ENCODE measurements at regions not wholly inside any gene's neighbourhood (a gene's known extent, or its start where the extent isn't known, plus 50 kb on each side); places are given as distances from the start of the nearest gene placed in this dataset.
"Not testable (repeated sequence)": the region's sequence is repeated elsewhere in the genome, so short reads cannot be mapped to it uniquely, and the experiment has no call there.

DNA sequence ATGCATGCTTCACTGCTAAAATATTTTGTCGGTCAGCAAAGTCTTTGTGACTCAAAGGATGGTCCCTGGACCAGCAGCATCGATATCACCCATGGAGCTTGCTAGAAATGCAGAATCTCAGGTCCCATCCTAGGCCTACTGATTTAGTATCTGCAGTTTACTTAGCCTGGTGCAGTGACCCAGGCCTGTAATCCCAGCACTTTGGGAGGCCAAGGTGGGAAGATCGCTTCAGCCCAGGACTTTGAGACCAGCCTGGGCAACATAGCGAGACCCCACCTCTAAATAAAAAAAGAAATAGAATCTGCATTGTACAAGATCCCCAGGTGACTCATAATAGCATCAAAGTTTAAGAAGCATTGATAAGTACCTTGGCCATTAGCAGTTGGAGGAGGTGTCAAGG is 248.7 kb downstream of the CD83 start:
- no peak for DNase-seq (ENCODE audit: low read depth)

DNA sequence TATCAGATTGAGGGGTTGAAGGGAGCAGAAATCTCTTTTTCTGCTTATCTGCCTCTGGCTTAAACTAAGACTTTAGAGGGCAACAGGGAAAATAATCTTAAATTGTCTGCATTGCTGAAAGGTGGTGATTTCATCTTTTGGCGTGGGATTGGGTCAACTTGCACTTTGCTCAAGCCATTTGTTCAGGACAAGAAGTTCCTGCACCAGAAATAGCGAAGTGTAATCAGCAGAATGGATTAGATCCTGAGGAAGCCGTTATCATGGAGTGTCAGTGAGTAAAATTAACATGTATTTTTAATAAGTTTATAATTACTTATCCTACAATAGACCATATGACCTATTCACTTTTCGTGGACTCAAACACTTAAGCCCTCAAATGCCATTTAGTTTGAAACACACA is 249.3 kb downstream of the CD83 start:
- no peak for DNase-seq (ENCODE audit: low read depth)

DNA sequence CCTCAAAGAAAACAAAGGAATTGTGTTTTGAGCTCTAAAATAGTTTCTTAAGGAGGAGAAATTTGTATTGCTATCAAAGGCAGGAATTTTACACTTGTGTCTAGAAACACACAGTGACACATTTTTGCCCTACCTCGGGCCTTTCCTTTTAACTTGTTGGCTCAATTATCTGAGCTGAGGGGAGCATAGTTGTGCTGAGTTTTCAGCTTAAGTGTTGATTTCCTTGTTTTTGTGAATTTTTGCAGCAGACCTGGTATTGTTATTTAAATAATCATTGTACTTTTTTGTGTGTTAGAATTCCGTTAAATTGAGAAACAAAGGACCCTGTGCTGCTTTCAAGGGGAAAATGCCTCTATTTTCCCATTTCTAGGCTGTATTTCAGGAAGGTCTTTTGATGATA is 249.7 kb downstream of the CD83 start:
- no peak for DNase-seq (ENCODE audit: low read depth)

DNA sequence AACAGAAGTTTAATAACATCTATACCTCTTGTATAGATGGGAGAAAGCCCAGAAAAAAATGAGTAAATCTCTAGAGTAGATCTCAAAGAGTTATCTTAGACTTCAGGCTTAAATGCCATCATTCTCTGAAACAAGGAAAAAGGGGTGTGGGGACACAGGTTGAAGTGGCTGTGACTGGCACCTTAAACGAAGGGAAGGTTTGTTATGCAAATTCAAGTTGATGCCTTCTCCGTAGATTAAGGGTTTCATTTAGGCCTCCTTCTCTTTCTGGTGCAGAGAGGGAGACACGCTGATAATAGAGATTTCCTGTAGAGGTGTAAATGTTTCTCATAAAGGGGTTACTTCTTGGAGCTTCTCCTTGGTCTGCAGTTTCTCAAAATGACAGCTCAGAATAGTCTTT is 252.1 kb downstream of the CD83 start:
- no peak for DNase-seq (ENCODE audit: low read depth)

DNA sequence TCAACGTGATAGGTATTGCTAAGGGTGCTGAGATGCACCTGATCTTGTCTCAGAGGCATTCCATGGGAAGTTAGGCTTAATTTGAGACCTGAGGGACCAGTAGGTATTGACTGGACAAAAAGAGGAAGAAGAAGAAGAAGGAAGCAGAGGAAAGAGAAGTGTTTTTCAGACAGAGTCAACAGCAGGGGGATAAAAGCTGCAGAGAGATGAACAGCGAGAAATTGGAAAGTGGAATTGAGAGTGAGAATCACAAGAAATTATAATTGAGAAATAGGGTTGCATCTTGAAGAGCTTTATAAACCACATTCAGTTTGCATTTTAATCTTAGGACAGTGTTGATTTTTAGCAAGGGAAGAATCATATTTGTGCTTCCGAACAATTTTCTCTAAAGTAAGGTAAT is 254.0 kb downstream of the CD83 start:
- no peak for DNase-seq (ENCODE audit: low read depth)

DNA sequence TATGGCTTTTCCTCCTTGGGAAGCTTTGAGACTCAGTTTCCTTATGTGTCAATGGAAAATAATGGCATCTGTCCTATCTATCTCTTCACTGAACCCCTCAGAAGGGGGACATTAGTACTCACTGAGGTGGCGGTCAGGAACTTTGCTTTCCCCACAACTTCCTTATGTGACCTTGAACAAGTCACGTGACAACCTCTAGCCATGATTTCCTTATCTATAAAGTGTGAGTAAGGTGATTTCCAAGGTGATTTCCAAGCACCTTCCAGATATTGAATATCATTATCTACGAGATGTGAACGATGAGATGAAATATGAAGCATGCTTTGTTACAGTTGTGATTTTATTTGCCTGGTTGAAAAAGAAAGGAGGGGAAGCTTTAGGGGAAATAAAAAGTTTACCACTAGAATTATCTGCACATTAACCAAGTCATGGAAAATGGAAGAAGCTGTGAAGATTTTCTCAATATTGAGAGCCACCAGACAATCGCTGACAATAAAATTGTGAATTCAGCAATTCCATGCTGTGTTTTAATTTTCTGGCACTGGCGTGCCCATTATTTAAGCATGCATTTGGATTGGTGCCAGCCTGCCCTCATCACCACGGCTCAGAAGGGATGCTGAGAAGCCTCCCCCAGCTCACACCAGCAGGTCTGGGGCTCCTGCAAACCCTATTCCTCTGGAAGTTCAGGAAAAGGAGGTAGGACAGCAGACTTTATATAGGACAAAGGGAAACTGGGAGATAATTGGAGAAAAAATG is 255.3 kb downstream of the CD83 start:
- no peak for DNase-seq (ENCODE audit: low read depth)

DNA sequence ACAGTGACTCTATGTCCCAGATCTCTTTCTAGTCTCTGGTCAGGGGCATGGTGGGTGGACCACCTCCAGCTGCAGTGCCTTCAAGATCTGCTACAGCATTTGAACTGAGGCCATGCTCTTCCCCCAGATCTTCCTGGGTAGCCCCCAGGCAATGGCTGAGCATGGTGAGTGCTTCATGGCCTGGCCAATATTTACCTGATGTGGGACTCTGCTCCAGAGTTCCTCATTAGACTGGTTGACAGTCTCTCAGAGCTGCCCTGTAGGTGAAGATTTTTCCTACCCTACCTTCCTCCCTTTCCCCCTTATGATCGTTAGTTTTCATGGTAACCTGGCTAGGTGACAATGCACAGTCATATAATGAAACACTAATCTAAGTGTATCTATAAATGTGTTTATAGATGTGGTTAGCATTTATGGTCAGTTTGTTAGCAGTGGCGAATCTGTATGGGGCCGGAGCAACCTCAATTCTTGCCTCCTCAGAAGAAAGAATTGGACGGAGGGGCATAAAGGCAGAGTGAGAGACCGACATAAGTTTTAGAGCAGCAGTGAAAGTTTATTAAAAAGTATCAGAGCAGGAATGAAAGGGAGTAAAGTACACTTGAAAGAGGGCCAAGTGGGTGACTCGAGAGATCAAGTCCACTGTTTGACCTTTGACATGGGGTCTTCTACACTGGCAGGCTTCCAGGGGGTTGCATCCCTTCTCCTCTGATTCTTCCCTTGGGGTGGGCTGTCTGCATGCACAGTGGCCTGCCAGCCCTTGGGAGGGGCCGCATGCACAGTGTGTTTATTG is 256.3 kb downstream of the CD83 start:
- DNase-seq (ENCODE audit: low read depth) = no peak

DNA sequence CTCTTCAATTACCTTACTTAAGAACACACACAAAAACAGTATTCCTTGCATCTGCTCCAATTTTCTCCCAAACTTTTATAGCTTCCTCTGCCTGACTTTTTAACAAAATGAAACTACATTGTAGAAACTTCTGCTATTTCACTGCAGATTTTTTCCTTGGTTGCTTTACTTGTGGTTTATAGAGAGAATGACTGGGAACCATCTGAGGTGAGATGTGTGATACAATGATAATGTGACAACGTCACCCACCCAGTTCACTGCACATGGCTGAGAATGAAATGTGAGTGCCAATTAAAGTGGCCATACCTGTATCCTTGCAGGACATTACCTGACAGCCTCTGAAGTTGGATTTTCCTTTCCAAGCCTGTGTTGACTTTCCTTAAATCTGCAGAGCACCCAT is 258.4 kb downstream of the CD83 start:
- DNase-seq (ENCODE audit: low read depth) = no peak

DNA sequence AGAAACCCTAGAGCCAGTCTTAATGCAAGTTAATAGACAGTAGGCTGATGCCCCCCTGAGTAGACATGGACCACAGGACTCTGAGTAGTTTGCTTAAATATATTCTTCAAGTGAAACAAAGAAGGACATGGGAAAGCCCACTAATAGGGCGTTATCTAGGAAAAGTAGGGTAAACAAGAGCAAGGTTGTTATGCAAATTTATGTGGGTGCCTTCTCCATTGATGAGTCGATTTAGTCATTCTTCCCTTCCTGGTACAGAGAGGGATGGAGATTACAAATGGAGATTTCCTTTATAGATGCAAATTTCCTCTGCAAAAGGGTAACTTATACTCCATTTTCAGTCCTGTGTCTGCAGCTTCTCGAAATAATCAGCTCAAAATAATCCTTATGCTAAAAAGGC is 262.0 kb downstream of the CD83 start:
- DNase-seq (ENCODE audit: low read depth) = no peak

DNA sequence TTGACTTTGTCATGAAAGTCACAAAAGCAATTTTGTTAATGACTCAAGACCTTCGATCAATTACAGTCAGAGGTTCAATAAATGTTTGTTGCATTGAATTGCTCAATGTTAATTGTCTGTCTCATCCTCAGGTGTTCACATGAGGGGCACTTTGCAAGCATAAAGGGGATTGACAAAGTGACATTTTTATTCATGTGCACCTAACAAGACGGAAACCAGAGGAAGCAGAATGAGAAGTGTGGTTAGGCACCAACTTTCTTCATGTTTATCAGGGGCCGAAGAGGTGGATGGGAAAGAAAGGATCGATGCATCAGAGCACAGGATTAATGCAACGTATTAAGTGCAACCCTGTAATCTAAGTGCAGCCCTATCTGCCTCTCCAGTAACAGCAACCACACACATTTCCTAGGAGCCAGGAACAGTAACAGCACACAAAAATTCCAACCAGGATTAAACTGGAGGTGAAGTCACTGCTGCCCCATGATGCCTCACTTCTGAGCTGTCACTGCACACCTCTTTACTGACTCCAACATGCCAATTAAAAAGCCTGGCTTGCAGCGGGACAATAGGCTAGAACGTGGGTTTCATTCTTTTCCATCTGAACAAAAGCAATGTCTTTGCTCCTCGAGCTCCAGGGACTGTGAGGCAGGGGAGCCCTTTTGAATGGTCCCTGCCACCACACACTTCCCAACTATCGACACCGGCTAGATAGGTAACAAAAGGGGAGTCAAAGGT is 262.7 kb downstream of the CD83 start:
- no peak for DNase-seq (ENCODE audit: low read depth)

DNA sequence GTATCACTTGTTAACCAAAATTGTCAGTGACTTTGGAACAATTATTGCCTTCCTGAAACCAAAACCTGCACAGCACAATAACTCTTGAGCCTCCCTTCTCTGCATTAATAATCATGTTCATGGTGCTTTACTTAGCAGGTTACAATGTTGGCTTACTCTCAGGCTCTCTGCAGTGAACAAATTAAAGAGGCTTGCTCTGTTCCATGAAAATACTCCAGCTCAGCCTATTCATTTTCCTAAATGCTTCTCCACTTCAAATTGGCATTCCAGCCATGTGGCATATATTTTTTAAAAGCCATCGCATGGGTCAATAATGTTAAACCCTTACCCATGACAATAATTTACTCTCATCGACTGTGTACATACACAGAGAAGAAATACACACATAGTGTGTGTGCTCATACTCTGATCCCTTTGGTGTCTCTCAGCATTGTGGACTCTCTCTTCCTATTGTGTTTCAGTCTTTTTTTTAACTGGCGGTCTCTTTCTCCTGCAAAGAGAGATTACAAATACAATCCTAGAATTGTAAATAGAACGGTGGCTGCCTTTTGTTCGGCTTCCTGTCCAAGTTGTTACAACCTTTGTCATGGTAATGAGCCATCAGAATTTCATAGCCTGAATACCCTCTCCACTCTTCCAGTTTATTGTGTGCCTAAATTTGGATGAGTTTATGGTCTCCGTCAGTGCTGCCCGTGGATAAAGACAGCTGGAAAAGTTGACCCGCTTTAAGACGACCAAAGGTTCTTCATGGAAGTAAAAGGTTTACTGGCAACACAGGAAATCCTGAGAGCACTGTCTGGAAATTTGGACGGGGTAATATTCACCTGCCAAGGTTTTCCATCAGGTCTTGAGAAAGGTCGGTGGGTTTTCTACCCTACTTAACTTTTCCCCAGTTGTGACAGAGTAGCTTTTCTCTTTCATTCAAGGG is 263.6 kb downstream of the CD83 start:
- no peak for DNase-seq (ENCODE audit: low read depth)

DNA sequence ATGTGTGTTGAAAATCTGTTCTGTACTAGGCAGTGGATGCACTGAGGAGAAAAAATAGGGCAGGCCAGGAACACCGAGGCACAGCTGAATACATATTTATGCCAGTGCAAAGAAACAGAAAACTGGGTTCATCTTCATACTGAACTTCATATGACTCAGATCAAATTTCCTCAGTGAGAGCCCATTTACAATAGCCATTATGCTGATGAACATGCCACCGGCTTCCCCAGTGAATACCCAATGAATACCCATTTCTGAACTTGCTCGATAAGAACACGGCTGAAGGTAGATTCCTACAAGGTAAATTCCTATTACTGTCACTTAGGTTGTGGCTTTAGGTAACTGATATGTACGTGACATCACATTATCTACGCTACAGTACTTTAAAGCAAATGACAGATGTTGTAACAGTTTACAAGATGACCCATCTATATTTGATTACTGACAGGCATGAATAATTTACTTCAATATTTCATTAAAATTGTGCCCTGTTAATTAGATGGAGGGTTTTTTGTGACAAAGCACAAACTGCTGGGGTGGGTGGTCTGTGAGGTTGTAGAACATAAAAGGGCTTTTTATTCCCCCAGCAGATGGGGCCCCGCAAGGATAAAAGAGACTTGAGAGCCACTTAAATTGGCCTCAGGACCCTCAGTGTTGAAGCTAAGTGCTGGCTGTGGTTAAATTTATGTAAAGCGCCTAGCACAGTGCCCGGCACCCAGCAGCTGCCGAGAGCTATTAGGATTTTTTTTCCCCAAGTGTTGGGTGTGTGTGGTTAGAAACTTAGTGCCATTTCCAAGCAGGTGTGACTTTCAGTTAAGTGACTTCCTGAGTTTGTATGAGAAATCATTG is 264.5 kb downstream of the CD83 start:
- no peak for DNase-seq (ENCODE audit: low read depth)

DNA sequence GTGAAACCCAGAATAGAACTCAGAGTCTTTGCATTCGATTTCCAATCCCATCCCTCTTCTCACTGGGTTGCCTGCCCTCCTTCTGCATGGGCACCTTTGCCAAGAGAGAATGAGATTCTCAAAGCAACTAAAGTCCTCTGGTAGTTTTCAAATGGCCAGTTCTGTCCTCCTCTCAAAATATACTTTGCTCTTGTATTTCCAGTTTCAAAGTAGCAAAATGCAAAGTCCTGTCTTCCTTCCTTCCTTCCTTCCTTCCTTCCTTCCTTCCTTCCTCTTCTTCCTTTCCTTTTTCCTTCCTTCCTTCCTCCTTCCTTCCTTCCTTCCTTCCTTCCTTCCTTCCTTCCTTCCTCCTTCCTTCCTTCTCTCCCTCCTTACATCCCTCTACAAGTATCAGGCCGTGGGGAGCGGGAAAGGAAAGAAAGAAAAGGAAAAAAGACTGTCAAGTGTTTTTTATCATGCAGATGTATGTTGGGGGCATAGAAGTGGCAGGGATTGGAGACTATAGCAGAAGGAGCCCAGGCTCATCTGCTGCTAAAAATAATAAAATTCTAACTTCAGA is 265.2 kb downstream of the CD83 start:
- no peak for DNase-seq (ENCODE audit: low read depth)

DNA sequence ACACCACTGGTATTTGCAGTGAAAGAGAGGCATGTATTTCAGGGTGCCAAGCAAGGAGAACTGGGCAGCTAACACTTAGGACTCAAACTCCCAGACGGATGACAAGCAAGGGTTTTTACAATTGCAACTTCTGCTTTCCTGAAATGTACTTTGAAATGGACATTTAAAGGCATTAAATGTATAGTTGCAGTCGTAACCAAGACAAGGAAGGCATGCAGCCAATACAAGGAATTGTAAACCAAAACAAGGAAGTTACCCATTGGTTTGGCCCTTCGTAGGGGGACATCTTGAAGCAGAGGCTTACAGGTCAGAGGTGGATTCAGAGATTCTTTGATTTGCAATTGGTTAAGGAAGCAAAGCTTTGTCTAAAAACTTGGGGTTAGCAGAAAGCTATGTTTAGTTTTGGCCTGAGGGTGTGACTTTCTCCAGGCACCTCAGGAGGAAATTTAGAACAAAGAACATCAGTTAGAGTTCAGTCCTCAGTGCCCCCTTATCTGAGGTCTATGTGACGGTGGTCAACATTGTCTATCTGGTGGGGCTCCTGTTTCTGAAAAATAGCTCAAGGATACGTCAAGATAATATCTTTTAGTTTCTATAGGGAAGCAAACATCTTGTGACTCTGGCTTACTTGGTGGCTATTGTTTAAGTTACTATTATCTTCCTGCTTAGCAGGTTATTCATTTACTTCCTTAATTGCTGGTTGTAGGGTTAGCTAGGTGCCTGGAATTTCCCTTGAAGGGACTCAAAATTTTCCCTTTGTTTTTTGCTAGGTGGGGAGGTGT is 266.0 kb downstream of the CD83 start:
- DNase-seq (ENCODE audit: low read depth) = no peak

DNA sequence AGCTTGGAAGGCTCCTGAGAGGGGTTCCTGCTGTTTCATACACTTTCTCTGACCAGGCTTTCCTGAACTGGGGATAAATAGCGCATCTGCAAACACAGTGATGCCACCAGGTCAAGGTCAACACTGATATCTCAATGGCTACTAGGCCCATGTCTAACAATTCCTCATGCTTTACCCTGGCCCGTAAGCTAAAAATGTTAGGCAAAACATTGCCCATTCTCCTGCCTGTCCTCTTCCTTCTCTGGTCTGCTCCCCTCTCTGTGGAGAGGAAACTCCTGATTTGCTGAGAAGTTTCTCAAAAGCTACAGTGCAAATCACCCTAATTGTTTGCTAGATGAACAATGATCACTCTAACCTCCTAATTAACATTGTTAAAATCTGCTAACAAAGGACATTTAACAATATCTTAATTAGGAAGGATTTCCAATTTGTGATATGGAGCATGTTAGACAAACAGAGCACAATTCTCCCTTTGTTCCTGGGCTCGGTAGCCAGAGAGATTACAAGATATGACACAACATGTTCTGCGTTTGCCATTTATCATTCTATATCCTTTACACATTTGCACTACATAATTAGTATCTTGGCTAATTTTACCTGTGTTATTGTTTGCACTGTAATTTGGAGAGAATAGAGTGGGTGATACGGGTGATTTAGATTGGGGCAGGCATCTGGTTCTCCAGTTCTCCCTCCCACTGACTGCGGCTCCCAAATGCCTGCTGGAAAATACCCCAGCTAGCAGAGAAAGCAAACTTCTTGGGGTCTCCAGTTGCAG is 266.8 kb downstream of the CD83 start:
- DNase-seq (ENCODE audit: low read depth) = no peak

DNA sequence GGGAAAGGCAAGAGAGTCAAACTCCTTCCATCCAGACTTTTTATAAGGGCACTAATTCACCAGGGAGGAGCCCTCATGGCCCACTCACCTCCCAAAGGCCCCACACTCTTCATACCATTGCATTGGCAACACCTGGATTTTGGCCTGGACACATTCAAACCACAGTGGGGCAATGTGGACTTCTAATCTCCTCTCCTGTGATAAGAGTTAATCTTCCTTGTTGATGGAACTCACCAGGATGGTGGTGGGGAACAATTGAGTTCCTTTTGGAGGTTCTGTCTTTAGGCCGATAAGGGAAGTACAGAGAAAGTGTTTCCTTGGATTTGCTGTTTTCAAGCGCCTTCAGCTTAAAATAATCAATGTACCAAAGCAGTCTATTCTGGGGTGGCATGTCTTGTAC is 268.7 kb downstream of the CD83 start:
- DNase-seq (ENCODE audit: low read depth) = no peak

DNA sequence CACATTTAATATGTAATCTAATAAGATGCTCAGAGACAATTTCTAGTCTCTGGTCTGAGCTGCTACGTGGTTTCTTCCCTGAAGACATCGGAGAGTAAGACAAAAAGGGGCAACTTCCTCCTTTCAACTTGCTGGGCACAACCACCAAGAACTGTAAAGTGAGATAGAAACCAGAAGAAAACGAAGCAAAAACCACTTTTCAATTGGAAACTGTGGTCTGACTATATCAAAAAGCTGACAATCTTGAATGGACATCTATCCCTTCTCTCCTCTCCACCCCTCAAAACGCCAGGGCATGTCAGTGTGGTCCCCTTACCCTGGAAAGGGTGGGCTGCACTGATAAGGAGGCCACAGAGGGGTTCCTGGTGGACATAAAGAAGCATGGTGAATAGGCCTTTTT is 269.1 kb downstream of the CD83 start:
- DNase-seq (ENCODE audit: low read depth) = no peak

DNA sequence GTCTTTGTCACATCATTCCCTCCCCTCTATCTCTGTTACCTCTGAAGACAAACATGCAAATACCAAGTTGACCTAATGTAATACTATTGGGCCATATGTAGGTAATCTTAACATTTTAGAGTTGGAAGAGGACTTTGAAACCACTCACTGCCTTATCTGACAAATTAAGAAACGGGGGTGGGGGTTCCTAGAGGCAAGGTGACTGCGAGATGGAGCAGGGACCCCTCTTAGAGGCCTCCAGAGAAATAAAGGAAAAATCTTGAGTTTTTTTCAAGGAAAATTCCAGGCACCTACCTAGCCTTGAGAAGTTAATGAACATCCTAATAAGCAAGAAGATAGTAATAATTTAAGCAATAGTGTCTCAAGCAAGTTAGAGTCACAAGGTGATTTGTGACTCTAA is 270.8 kb downstream of the CD83 start:
- no peak for DNase-seq (ENCODE audit: low read depth)

DNA sequence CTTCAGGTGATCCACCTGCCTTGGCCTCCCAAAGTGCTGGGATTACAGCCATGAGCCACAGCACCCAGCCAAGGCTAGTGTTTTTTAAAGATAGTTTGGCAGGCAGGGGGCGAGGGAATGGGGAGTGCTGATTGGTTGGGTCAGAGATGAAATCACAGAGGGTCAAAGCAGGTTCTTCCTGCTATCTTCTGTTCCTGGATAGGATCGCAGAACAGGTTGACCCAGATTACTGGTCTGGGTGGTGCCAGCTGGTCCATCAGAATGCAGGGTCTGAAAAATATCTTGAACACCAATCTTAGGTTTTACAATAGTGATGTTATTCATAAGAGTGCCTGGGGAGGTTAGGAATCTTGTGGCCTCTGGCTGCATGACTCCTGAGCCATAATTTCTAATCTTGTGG is 272.2 kb downstream of the CD83 start:
- DNase-seq (ENCODE audit: low read depth) = not testable (repeated sequence)

Data from EH (cell line).